Fibroblast of lung (primary cell): ENCODE measurements at regions not wholly inside any gene's neighbourhood (a gene's known extent, or its start where the extent isn't known, plus 50 kb on each side); places are given as distances from the start of the nearest gene placed in this dataset.
"Not testable (repeated sequence)": the region's sequence is repeated elsewhere in the genome, so short reads cannot be mapped to it uniquely, and the experiment has no call there.

Source experiments
- CTCF ChIP-seq, 2 donors: IDR thresholded peaks in 1 of 2; conservative IDR thresholded peaks in 1 of 2; 1 replicate in 1 of 2; 2 replicates in 1 of 2; pipeline ENCODE4 v1.5.1; 2011 to 2012; ENCODE audit warnings: low read length in 2 of 2, control low read depth in 1 of 2, inconsistent platforms in 1 of 2, low read depth in 1 of 2, mild to moderate bottlenecking in 1 of 2
- EZH2 ChIP-seq: IDR thresholded peaks from 2 replicates; pipeline ENCODE4 v1.5.1; 2012; ENCODE audit warnings: low read length, control low read depth, mild to moderate bottlenecking; ENCODE audit errors: missing control alignments

- TF ChIP-seq CTCF (conservative IDR thresholded peaks at IDR 0.05 in 1 of 2, IDR thresholded peaks at IDR 0.05 in 1 of 2; ENCODE audit: low read depth in 1 of 2, low read length in 2 of 2); EZH2: not testable (repeated sequence)
Measured at GRCh38 chr2:87547106-87547505, 200.8 kb upstream of the PLGLB2 start.
